ENCODE measurements at regions not wholly inside any gene's neighbourhood (a gene's known extent, or its start where the extent isn't known, plus 50 kb on each side); places are given as distances from the start of the nearest gene placed in this dataset.

DNA sequence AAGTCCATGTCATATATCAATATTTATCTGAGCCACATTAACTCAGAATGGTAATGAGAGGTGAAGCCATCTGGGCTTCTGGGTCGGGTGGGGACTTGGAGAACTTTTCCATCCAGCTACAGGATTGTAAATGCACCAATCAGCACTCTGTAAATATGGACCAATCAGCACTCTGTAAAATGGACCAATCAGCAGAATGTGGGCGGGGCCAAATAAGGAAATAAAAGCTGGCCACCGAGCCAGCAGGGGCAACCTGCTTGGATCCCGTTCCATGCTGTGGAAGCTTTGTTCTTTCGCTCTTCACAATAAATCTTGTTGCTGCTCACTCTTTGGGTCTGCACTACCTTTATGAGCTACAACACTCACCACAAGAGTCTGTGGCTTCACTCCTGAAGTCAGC lies 253.4 kb downstream of the JRKL start:
- TF ChIP-seq FOXM1 (IDR thresholded peaks at IDR 0.05; ENCODE audit: borderline replicate concordance) (no peak), ELF4 (IDR thresholded peaks at IDR 0.05) (no peak), FOXA1 (IDR thresholded peaks at IDR 0.05) (no peak), BHLHE40 (IDR thresholded peaks at IDR 0.05; ENCODE audit: borderline replicate concordance) (no peak), FOXK2 (IDR thresholded peaks at IDR 0.05) (no peak), TARDBP (IDR thresholded peaks at IDR 0.05) (no peak), ARNT (IDR thresholded peaks at IDR 0.05) (no peak), SP1 (IDR thresholded peaks at IDR 0.05) (no peak), SUZ12 (IDR thresholded peaks at IDR 0.05) (no peak)
- TF ChIP-seq, protein P1, sequence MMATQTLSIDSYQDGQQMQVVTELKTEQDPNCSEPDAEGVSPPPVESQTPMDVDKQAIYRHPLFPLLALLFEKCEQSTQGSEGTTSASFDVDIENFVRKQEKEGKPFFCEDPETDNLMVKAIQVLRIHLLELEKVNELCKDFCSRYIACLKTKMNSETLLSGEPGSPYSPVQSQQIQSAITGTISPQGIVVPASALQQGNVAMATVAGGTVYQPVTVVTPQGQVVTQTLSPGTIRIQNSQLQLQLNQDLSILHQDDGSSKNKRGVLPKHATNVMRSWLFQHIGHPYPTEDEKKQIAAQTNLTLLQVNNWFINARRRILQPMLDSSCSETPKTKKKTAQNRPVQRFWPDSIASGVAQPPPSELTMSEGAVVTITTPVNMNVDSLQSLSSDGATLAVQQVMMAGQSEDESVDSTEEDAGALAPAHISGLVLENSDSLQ (IDR thresholded peaks at IDR 0.05) = no peak
